Dedifferentiated amniotic fluid mesenchymal stem cell (primary cell): ENCODE measurements at regions not wholly inside any gene's neighbourhood (a gene's known extent, or its start where the extent isn't known, plus 50 kb on each side); places are given as distances from the start of the nearest gene placed in this dataset.
"Not testable (repeated sequence)": the region's sequence is repeated elsewhere in the genome, so short reads cannot be mapped to it uniquely, and the experiment has no call there.

ENCODE experiments used
- DNase-seq: peaks from one replicate; pipeline ENCODE4 v3.0.0-alpha.2; 2016; ENCODE audit errors: extremely low spot score

- DNase-seq = no peak
Measured at GRCh38 chr12:19666070-19666469, 226.8 kb downstream of the AEBP2 start.

DNA sequence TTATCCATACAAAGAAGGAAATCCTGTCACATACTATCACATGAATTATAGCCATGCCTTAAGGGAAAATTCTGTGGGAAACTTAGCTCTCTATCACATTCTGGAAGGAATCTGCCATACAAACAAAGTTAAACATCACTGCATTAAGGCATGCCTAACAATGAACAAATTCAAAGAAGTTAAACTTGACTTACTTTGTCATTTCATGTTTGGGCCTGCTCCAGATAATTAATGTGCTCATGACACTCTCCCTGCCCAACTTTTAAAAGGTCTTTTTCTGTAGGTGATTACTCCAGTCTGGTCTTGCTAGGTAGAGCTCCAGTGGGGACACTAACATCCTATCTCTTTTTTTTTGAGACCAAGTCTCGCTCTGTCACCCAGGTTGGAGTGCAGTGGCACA is 230.5 kb downstream of the AEBP2 start:
- DNase-seq = no peak

- DNase-seq = peak; percentile 28
Measured at GRCh38 chr12:19671695-19672094, 232.4 kb downstream of the AEBP2 start.

DNA sequence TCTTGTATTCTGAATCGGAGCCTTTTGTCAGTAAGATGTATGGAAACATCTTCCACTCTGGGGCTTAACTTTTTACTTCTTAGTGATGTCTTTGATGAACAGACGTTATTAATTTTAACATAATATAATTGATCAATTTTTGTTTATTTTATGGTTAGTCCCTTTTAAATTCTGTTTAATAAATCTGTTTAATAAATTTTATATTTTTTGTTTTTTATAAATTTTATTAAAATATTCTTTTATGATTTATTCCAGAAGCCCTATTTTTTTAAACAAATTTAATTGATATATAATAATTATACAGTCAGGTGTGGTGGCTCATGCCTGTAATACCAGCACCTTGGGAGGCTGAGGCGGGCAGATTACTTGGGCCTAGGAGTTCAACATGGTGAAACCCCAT is 235.1 kb downstream of the AEBP2 start:
- DNase-seq = no peak

DNA sequence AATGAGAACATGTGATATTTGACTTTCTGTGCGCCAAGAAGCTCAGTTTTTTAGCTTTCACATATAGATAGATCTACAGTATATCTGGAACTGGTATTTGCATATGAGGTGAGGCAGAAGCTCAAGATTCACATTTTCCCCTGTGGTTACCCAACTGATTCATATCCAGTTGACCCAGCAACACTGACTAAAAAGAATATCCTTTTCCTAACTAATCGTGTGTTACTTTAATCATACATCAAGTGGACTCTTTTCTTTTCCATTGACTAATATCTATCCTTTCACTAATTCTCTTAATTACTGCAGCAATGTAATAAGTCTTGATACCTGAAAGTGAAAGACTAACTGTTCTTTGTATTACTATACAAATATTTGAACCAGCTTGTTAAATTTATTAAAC is 236.1 kb downstream of the AEBP2 start:
- no peak for DNase-seq

- not testable (repeated sequence) for DNase-seq
Measured at GRCh38 chr12:19678501-19678900, 239.2 kb downstream of the AEBP2 start.

- DNase-seq = no peak
Measured at GRCh38 chr12:19681007-19681406, 241.7 kb downstream of the AEBP2 start.

- peak; percentile 46 for DNase-seq
Measured at GRCh38 chr12:19683178-19683927, 244.1 kb downstream of the AEBP2 start.

DNA sequence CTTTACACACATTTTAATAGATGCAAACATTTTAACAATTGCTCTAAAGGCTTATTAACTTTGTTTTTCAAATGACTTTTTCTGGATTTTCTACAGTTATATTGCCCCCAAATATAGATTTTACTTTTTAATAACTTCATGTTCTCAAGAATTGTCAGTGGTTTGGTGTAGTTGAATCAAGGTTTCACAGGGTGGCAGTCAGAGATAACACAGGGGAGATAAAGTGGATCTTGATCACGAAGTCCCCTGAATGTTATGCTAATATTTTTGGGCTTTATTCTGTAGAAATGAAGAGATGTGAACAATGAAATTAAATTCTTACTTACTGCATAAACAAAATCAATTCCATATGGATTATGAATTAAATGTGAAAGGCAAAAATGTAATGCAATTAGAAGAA is 248.1 kb downstream of the AEBP2 start:
- DNase-seq = no peak

DNA sequence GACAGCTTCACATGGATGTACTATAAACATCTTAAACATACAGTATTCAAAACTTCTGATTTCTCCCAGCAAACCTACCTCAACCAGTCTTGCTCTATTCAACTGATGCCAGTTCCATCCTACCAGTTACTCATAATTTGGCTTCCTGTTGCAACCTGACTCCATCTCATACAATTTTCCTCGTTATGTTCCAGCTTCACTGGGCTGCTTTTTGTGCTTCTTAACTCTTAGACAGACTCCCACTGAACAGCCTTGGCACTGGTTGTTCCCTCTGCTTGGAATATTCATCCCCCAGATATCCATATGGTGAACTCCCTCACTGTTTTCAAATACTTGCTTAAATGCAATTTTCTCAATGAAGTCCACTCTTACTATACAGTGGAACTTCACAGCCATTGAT is 249.2 kb downstream of the AEBP2 start:
- DNase-seq = no peak

DNA sequence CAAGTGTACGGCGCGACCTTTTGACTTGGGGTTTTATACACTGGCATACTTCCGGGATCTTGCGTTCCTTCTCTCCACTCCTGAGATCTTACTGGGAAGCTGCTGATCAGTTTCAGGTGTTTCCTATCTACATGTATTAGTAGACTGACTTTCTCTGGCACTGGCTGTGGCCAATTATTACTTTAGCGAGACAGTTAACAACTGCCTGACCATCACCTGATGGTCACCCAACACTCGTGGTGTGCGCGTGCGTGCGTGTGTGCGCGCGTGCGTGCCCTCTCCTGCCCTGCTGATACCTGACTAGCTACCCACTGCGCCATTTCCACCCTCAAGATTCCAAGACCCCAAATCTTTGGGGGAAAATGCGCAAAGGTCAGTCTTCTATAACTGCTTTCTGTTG is 249.9 kb downstream of the AEBP2 start:
- no peak for DNase-seq

GRCh38 chr12:19689801-19690472 is 250.6 kb downstream of the AEBP2 start:
- no peak for DNase-seq

- no peak for DNase-seq
Measured at GRCh38 chr12:19692091-19692490, 252.8 kb downstream of the AEBP2 start.

- no peak for DNase-seq
Measured at GRCh38 chr12:19692566-19692965, 253.3 kb downstream of the AEBP2 start.

- DNase-seq = no peak
Measured at GRCh38 chr12:19694627-19695026, 255.3 kb downstream of the AEBP2 start.

DNA sequence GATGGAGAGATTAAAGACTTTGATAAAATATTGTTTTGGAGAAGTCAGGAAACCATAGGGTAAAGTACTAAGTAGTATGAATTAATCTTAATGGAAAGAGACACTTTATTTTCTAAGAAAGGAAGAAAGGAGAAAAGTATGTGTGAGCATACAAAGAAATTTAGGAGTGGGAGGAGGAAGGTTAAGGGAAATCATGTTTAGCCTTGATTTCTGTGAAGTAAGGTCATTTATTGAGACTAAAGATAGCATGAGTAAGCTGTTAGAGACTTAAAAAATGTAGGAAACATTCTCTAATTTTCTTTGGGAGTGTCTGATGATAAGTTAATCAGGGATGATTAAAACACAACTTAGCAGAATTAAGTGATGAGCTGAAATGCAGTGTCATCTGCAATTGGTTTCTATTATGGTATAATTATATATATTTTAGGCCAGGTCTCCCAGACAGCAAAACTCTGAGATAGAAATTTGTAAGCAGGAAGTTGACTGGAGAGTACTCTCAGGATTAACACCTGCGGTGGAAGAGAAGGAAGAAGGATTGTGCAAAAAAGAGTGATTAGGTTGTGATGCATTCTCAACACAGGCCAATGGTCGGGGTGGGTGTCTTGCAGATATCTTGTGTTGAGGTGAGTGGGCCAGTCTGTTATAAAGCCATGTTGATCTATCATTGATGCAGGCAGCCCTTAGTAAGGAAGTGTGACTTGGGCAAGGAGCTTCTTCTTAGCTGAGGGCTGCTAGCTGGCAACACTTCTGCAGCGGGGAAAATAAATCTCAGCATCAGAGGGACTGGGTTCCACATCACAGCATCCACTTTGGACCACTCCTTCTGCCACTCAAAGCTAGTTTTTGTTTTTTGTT is 256.2 kb downstream of the AEBP2 start:
- no peak for DNase-seq

- DNase-seq = no peak
Measured at GRCh38 chr12:19700969-19701368, 261.7 kb downstream of the AEBP2 start.

DNA sequence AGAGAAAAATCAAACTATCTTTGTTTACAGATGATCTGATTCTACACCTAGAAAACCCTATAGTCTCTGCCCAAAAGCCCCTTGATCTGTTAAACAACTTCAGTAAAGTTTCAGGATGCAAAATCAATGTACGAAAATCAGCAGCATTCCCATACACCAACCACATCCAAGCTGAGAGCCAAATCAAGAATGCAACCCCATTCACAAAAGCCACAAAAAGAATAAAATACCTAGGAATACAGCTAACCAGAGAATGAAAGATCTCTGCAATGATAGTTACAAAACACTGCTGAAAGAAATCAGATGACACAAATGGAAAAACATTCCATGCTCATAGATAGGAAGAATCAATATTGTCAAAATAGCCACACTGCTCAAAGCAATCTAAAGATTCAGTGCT is 265.7 kb downstream of the AEBP2 start:
- DNase-seq = no peak

GRCh38 chr12:19706936-19707335 is 267.6 kb downstream of the AEBP2 start:
- DNase-seq = no peak

- no peak for DNase-seq
Measured at GRCh38 chr12:19707948-19708409, 268.7 kb downstream of the AEBP2 start.

DNA sequence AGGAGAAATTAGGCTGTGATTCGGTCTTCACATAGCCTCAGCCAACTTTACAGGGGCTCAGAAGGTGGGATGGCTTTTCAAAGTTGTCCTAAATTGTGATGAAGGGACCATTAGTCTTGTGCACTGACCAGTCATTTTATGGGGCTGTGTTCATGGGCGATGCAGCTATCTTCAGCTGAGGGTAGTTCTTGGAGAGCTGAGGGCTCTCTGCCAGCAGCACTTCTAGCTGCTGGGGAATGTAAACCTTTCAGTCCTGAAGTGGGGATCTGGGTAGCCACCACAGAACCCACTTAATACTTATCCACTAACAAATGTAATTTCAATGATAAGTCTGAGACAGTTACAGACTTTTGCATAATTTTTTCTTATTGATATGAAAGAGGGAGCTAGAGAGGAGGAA is 270.6 kb downstream of the AEBP2 start:
- no peak for DNase-seq
